Sigmoid colon (tissue), 3 donors: ENCODE measurements at regions not wholly inside any gene's neighbourhood (a gene's known extent, or its start where the extent isn't known, plus 50 kb on each side); places are given as distances from the start of the nearest gene placed in this dataset.

Experiments used
- POLR2A ChIP-seq, 2 donors: fragments of 450-650 bp; IDR thresholded peaks; one replicate each; pipeline ENCODE4 v1.6.1; 2016; ENCODE audit warnings: antibody characterized with exemption in 2 of 2, mild to moderate bottlenecking in 2 of 2, moderate library complexity in 2 of 2
- TF ChIP-seq, protein P1 (sequence below), 4 experiments: fragments of 450-650 bp in 3 of 4; fragments of 200-600 bp in 1 of 4; IDR thresholded peaks; one replicate each; pipeline ENCODE4 v1.5.1; 2016 to 2019; ENCODE audit warnings: antibody characterized with exemption in 4 of 4, mild to moderate bottlenecking in 3 of 4, moderate library complexity in 2 of 4

- TF ChIP-seq, protein P1, sequence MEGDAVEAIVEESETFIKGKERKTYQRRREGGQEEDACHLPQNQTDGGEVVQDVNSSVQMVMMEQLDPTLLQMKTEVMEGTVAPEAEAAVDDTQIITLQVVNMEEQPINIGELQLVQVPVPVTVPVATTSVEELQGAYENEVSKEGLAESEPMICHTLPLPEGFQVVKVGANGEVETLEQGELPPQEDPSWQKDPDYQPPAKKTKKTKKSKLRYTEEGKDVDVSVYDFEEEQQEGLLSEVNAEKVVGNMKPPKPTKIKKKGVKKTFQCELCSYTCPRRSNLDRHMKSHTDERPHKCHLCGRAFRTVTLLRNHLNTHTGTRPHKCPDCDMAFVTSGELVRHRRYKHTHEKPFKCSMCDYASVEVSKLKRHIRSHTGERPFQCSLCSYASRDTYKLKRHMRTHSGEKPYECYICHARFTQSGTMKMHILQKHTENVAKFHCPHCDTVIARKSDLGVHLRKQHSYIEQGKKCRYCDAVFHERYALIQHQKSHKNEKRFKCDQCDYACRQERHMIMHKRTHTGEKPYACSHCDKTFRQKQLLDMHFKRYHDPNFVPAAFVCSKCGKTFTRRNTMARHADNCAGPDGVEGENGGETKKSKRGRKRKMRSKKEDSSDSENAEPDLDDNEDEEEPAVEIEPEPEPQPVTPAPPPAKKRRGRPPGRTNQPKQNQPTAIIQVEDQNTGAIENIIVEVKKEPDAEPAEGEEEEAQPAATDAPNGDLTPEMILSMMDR (IDR thresholded peaks at IDR 0.05) = no peak
- TF ChIP-seq POLR2A (IDR thresholded peaks at IDR 0.05) = no peak
Measured at GRCh38 chr2:239657992-239658391, 257.2 kb upstream of the HDAC4 start.
